ENCODE measurements at regions not wholly inside any gene's neighbourhood (a gene's known extent, or its start where the extent isn't known, plus 50 kb on each side); places are given as distances from the start of the nearest gene placed in this dataset.

GRCh38 chr10:23493711-23494110, 54.8 kb downstream of the OTUD1 start:
- TF ChIP-seq CTCF (conservative IDR thresholded peaks at IDR 0.05; ENCODE audit: low read length) (no peak), EZH2phosphoT487 (IDR thresholded peaks at IDR 0.05; ENCODE audit: borderline replicate concordance, low read depth, low read length) (no peak)

Data from OCI-LY7 (cell line).